ENCODE measurements at regions not wholly inside any gene's neighbourhood (a gene's known extent, or its start where the extent isn't known, plus 50 kb on each side); places are given as distances from the start of the nearest gene placed in this dataset.
"Not testable (repeated sequence)": the region's sequence is repeated elsewhere in the genome, so short reads cannot be mapped to it uniquely, and the experiment has no call there.

DNA sequence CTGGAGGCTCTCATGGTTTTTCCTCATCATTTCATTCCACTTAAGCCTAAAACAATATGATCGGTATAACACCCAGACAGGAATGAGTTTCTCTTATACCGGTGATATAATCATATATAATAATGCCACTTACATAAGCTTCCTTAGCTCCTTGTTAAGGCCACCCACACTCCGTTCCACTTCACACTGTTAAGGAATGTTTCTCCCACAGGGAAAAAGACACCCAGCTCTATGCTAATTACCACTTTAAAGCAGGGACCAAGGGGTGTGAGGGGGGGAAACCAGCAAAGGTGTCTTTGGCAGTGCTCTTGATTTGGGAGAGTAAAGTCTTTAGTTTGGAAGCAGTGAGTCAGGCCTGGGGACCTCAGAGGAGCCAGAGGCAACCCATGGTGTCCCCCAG lies 245.4 kb downstream of the NPIPA7 start:
- not testable (repeated sequence) for FAIRE-seq

- FAIRE-seq: not testable (repeated sequence)
Measured at GRCh38 chr16:16625140-16625539, 246.2 kb downstream of the NPIPA7 start.

DNA sequence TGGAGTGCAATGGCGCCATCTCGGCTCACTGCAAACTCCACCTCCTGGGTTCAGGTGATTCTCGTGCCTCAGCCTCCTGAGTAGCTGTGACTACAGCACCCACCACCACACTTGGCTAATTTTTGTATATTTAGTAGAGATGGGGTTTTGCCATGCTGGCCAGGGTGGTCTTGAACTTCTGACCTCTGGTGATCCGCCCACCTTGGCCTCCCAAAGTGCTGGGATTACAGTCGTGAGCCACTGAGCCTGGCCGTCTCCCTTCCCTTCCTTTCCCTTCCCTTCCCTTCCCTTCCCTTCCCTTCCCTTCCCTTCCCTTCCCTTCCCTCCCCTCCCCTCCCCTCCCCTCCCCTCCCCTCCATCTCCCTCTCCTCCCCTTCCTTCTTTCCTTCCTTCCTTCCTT lies 248.9 kb downstream of the NPIPA7 start:
- not testable (repeated sequence) for FAIRE-seq

- not testable (repeated sequence) for FAIRE-seq
Measured at GRCh38 chr16:16638231-16638630, 259.3 kb downstream of the NPIPA7 start.

- FAIRE-seq: not testable (repeated sequence)
Measured at GRCh38 chr16:16638714-16639113, 259.8 kb downstream of the NPIPA7 start.

DNA sequence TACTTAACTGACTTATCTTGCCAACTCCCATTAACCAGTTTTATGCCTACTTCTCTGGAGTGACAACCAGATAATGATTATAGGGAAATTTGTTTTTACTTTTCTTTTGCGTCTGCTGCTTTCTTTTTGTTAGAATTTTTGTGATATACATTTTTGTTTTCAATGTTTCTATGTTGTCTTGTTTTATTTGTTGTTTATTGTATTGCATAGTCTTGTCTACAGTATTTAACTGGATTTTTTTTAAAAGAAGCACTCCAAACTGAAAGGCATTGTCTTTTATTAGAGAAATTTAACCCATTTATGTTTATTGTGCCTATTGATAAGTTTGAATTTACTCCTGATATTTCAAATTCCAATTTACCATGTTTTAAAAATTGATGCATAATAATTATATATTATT lies 264.9 kb downstream of the NPIPA7 start:
- not testable (repeated sequence) for FAIRE-seq

GRCh38 chr16:16648002-16648401 lies 269.1 kb downstream of the NPIPA7 start:
- not testable (repeated sequence) for FAIRE-seq

DNA sequence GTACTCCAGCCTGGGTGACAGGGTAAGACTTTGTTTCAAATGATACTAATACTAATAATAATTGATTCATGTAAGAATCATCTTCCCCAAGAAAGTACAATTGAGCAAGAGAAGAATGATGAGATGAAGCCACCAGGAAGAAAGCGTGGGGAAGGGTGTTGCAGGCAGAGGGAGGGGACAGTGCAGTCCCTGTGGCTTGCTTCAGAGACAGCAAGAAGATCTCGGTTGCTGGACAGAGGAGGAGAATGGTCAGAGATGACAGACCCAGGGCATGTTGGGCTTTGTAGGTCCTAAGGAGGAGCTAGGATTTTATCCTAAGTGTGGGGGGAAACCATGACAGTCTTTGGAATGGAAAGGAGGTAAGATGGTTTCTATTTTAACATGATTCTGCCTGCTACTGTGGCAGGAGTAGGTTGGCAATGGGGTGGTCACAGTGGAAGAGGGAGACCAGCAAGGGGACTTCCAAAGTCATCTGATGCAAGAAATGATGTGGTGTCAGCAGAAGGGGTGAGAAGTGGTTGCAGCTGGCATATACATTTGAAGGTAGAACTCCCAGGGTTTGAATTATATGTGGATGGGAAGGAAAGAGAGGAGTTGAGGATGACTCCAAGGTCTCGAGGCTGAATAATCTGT lies 293.4 kb downstream of the NPIPA7 start:
- FAIRE-seq: not testable (repeated sequence)

DNA sequence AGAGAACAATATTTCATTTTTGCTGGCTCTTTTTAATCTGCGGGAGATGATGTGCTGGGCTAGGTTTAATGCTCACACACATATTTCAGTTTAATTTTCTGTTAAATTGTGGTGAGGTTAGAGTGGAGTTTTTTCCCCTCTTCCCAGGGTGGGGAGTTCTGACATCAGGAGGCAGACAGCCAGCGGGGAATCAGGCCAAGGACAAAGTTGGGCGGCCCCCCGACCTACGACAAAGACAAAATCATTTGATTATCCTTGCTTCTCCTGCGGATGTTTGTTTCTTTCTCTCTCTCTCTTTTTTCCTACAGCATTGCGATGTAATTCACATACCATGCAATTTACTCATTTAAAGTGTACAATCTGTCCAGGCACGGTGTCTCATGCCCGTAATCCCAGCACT lies 295.9 kb downstream of the NPIPA7 start:
- FAIRE-seq: not testable (repeated sequence)

GRCh38 chr16:16721849-16722248 lies 342.9 kb downstream of the NPIPA7 start:
- FAIRE-seq: not testable (repeated sequence)

DNA sequence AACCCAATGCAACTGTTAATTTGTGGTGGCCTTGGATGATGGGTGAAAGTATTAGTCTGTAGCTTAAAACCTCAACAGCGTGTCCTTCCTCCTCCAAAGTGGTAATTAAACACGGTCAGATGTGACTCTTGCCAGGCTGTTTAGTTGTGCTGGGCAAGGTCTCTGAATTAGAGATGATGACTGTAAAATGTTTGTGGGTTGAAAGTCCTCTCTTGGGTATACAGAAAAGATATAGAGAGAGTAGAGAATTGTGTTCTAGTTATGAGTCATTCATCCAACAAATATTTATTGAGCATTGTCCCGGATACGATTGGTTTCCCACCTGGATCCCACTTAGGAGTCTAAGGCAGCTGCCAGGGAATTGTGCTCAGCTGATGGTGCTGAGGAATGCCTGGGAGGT lies 343.7 kb downstream of the NPIPA7 start:
- not testable (repeated sequence) for FAIRE-seq

DNA sequence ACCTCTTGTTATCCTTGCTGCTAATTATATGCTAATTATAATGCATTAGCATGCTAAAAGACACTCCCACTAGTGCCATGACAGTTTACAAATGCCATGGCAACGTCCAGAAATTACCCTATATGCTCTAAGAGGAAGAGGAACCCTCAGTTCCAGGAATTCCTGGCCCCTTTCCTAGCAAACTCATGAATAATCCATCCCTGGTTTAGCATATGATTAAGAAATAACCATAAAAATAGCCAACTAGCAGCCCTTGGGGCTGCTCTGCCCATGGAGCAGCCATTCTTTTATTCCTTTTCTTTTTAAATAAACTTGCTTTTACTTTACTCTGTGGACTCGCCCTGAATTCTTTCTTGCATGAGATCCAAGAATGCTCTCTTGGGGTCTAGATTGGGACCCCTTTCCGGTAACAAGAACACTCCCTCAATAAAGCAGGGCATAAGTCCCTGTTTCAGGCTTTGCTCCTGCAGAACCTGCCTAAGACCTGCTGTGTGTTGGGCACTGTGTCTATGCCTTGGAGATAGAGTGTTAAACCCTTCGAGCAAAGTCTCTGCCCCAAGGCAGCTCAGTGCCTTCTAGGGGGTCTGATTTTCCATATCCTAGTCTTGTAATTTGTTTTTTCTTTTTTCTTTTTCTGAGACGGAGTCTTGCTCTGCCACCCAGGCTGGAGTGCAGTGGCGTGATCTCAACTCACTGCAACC lies 345.0 kb downstream of the NPIPA7 start:
- FAIRE-seq: not testable (repeated sequence)

DNA sequence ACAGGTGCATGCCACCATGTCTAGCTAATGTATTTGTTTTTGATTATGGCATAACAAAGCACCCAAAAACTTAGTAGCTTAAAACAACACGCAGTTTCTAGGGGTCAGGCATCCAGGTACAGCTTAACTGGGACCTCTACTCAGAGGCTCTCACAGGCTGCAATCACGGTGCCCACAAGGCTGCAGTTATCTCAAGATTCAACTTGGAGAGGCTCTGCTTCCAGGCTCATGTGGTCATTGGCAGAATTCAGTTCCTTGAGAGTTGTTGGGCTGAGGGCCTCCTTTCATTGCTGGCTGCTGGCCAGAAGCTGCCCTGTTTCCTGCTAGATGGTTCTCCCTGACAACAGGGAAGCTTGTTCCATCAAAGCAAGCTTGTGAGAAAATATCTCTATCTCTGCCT lies 348.1 kb downstream of the NPIPA7 start:
- FAIRE-seq: not testable (repeated sequence)

- not testable (repeated sequence) for FAIRE-seq
Measured at GRCh38 chr16:16742573-16742972, 363.6 kb downstream of the NPIPA7 start.

DNA sequence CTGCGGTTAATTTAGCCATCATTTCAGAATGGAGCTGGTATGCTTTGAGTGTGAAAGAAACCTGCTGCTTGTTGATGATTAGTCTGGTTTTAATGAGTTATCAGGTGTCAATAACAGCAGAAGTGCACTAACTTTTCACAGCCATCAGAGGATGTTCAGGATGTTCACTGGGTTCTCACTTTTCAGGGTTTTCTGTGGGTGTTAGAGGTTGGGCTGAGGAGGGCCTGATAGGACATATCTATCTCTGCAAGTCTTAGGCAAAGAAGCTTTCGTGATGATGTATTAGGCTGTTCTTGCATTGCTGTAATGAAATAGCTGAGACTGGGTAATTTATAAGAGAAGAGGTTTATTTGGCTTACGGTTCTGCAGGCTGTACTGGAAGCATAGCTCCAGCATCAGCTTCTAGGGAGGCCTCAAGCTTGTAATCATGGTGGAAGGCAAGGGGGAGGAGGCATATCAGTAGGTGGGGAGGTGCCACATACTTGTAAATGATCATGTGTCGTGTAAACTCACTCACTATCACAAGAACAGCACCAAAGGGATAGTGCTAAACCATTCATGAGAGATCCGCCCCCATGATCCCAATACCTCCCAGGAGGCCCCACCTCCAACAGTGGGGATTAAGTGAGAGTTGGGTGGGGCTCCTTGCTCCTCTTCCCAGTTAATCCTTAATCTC lies 376.2 kb downstream of the NPIPA7 start:
- FAIRE-seq: not testable (repeated sequence)

DNA sequence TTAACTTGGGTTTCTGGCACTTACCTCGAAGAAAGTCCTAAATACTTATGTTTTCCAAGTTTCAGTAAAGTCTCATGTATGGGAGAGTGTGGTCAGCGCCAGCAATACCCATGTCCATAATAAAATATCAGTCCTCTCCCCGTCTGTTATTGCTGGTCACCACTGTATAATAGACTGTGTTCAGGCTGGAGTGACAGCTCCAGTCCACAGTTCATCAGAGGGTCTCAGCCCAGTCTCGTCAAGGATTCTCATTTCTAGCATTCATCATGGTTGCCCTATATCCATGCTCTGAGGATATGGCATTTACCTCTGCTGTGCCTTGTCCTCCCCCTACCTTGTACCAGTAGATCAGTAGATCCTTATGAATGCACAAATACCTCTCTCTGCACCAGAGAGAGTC lies 384.5 kb downstream of the NPIPA7 start:
- FAIRE-seq: no peak

- FAIRE-seq: not testable (repeated sequence)
Measured at GRCh38 chr16:16770717-16771116, 391.8 kb downstream of the NPIPA7 start.

DNA sequence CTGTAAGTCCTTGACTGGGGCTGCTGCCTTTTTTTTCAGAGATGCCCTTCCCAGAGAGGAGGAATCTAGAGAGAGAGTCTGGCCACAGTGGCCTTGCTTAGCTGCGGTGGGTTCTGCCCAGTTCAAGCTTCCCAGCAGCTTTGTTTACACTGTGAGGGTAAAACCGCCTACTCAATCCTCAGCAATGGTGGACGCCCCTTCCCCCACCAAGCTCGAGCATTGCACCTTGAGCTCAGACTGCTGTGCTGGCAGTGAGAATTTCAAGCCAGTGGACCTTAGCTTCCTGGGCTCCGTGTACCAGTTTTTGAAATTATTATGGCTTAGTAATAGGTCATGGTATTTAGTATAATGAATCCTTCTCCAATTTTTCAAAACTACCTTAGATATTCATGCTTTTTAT lies 395.4 kb downstream of the NPIPA7 start:
- no peak for FAIRE-seq

DNA sequence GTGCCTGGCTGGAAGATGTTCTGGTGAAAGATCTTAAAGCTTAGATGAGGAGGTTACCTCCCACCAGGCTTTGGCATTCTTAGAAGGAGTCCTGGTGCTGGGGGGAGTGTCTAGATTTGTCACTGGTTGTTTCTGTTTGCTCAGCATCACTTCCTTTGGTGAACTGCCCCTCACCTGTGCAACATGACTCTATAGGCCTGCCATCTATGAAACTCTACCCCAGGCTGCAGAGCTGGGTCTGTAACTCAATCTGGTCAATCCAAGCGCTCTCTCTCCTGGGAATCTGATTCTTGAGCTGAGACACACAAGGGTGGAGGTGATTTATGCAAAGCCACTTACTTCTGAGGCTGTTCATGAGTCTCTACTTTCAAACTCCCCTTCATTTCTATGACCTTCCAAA lies 399.4 kb downstream of the NPIPA7 start:
- no peak for FAIRE-seq

GRCh38 chr16:16780588-16780987 lies 401.6 kb downstream of the NPIPA7 start:
- no peak for FAIRE-seq

- no peak for FAIRE-seq
Measured at GRCh38 chr16:16782153-16782552, 403.2 kb downstream of the NPIPA7 start.

DNA sequence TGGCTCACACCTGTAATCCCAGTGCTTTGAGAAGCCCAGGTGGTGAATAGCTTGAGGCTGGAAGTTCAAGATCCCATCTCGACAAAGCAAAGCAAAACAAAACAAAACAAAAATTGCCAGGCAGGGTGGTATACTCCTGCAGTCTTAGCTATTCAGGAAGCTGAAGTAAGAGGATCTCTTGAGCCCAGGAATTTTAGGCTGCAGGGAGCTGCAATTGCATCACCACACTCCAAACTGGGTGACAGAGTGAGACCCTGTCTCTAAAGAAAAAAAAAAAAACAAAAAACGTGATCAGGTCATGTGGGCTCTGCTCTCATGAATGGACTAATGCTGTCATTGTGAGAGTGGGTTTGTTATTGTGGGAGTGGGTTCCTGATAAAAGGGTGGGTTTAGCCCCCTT lies 409.1 kb downstream of the NPIPA7 start:
- FAIRE-seq: no peak

- no peak for FAIRE-seq
Measured at GRCh38 chr16:16790597-16790996, 411.7 kb downstream of the NPIPA7 start.

DNA sequence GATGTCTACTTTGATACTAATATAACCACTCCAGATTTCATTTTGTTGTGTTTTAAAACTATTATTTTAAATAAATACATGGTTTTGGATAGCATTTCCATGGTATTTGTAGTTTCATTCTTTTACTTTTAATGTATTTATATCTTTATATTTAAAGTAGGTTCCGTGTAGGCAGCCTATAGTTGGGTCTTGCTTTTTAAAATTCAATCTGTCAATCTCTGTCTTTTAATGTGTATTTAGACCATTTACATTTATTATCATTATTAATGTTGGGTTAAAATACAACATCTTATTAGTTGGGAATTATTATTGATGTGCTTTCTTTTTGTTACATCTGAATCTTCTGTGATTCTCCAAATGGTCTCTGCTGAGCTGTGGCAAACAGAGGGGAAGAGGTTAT lies 412.1 kb downstream of the NPIPA7 start:
- no peak for FAIRE-seq

All from colon (tissue), 2 donors.